NCI-H187 treated with DMSO at 0.1 percent for 48 hours (cell line): ENCODE measurements at regions not wholly inside any gene's neighbourhood (a gene's known extent, or its start where the extent isn't known, plus 50 kb on each side); places are given as distances from the start of the nearest gene placed in this dataset.
"Not testable (repeated sequence)": the region's sequence is repeated elsewhere in the genome, so short reads cannot be mapped to it uniquely, and the experiment has no call there.

ENCODE experiments used
- DNase-seq: peaks from one replicate; lab custom pipeline; 2025; lab: John Stamatoyannopoulos, UW

- DNase-seq, result not testable (repeated sequence)
Measured at GRCh38 chr14:30072454-30072853, 144.8 kb upstream of the PRKD1 start.

- no peak for DNase-seq
Measured at GRCh38 chr14:30077946-30078345, 150.3 kb upstream of the PRKD1 start.

- no peak for DNase-seq
Measured at GRCh38 chr14:30078811-30079402, 151.3 kb upstream of the PRKD1 start.

GRCh38 chr14:30082486-30082885 is 154.8 kb upstream of the PRKD1 start:
- DNase-seq, result no peak

GRCh38 chr14:30084811-30085210 is 157.2 kb upstream of the PRKD1 start:
- DNase-seq, result no peak

- no peak for DNase-seq
Measured at GRCh38 chr14:30085943-30086342, 158.3 kb upstream of the PRKD1 start.

- DNase-seq, result no peak
Measured at GRCh38 chr14:30088620-30089019, 161.0 kb upstream of the PRKD1 start.

GRCh38 chr14:30108975-30109700 is 181.5 kb upstream of the PRKD1 start:
- DNase-seq, result no peak

GRCh38 chr14:30114051-30114450 is 186.4 kb upstream of the PRKD1 start:
- DNase-seq, result no peak

- no peak for DNase-seq
Measured at GRCh38 chr14:30115756-30116155, 188.1 kb upstream of the PRKD1 start.

- no peak for DNase-seq
Measured at GRCh38 chr14:30118992-30119640, 191.5 kb upstream of the PRKD1 start.

GRCh38 chr14:30125322-30125979 is 197.8 kb upstream of the PRKD1 start:
- no peak for DNase-seq

GRCh38 chr14:30129807-30130206 is 202.2 kb upstream of the PRKD1 start:
- DNase-seq, result no peak

- DNase-seq, result no peak
Measured at GRCh38 chr14:30131581-30132097, 204.0 kb upstream of the PRKD1 start.

- DNase-seq, result no peak
Measured at GRCh38 chr14:30132196-30132595, 204.5 kb upstream of the PRKD1 start.

- DNase-seq, result no peak
Measured at GRCh38 chr14:30134936-30135335, 207.3 kb upstream of the PRKD1 start.

- DNase-seq, result no peak
Measured at GRCh38 chr14:30138567-30138966, 210.9 kb upstream of the PRKD1 start.

- no peak for DNase-seq
Measured at GRCh38 chr14:30142216-30142615, 214.6 kb upstream of the PRKD1 start.

GRCh38 chr14:30143627-30144026 is 216.0 kb upstream of the PRKD1 start:
- no peak for DNase-seq

- no peak for DNase-seq
Measured at GRCh38 chr14:30153717-30154116, 226.1 kb upstream of the PRKD1 start.

GRCh38 chr14:30156571-30156970 is 228.9 kb upstream of the PRKD1 start:
- DNase-seq, result no peak

GRCh38 chr14:30158299-30158698 is 230.7 kb upstream of the PRKD1 start:
- DNase-seq, result no peak

GRCh38 chr14:30159374-30159773 is 231.7 kb upstream of the PRKD1 start:
- DNase-seq, result no peak
